ENCODE measurements at regions not wholly inside any gene's neighbourhood (a gene's known extent, or its start where the extent isn't known, plus 50 kb on each side); places are given as distances from the start of the nearest gene placed in this dataset.

GRCh38 chr13:110030394-110030928 is 244.1 kb upstream of the IRS2 start:
- no peak overlapping the region for H2BK120ac ChIP-seq (ENCODE audit: low read depth, low read length, poor library complexity, severe bottlenecking)
- no peak overlapping the region for H3K4ac ChIP-seq (ENCODE audit: low read depth, low read length)
- Mint-ChIP-seq H3K4me1 (peaks cover 12 to 13% of the 10 kb centered on the region in 2 experiments), H3K27me3 (ENCODE audit: low read depth) (peaks cover 4% of the 10 kb centered on the region), H3K9me3 (no peaks in the 10 kb centered on the region), H3K4me3 (no peak overlapping the region), H3K36me3 (ENCODE audit: insufficient read depth in 1 of 3, low read depth in 3 of 3) (no peaks in the 10 kb centered on the region), H3K27ac (no peak overlapping the region)
- H4K91ac ChIP-seq (ENCODE audit: insufficient read length, low read depth, low read length) = no peak overlapping the region
- no peak overlapping the region for H3T11ph ChIP-seq (ENCODE audit: low read length)
- H3K56ac ChIP-seq (ENCODE audit: insufficient read length, low read depth, low read length) = no peak overlapping the region
- TF ChIP-seq CTCF (conservative IDR thresholded peaks at IDR 0.05) = no peak
- H3K4me1 ChIP-seq (ENCODE audit: insufficient read depth, low read length) = no peaks in the 10 kb centered on the region
- no peak overlapping the region for H3K23ac ChIP-seq (ENCODE audit: insufficient read length, low read depth, low read length)
- WGBS (ENCODE audit: extremely low coverage, insufficient read length, low lambda C conversion rate) = no CpG with 5 or more reads among the region's 7 CpGs
- H3K27ac ChIP-seq (ENCODE audit: insufficient read length, low read depth, low read length) = no peak overlapping the region
- no peak overlapping the region for H3K14ac ChIP-seq (ENCODE audit: insufficient read depth, low read length)
- no peak overlapping the region for H4K8ac ChIP-seq (replicated peaks; ENCODE audit: insufficient read length, low read depth, low read length)
- no peak overlapping the region for H2AK5ac ChIP-seq (ENCODE audit: insufficient read length, low read length)
- no peaks in the 10 kb centered on the region for H4K20me1 ChIP-seq (ENCODE audit: control insufficient read depth, insufficient read depth, insufficient read length)
- no peak overlapping the region for H2BK12ac ChIP-seq (ENCODE audit: insufficient read length, low read depth, low read length)
- no peaks in the 10 kb centered on the region for H3K27me3 ChIP-seq (ENCODE audit: insufficient read depth, low read length)
- H2BK20ac ChIP-seq (ENCODE audit: low read depth, low read length, poor library complexity, severe bottlenecking) = no peak overlapping the region
- no peak for DNase-seq
- no peaks in the 10 kb centered on the region for H3K23me2 ChIP-seq (ENCODE audit: insufficient read length, low read depth, low read length, poor library complexity, severe bottlenecking)
- H3K9ac ChIP-seq (ENCODE audit: extremely low read depth, insufficient read length, low read length) = no peak overlapping the region
- no peaks in the 10 kb centered on the region for H3K9me3 ChIP-seq (ENCODE audit: control insufficient read depth, low read depth, low read length)
- no peaks in the 10 kb centered on the region for H3K79me1 ChIP-seq (ENCODE audit: insufficient read depth, low read depth, low read length, poor library complexity, severe bottlenecking)
- no peak overlapping the region for H2AFZ ChIP-seq (ENCODE audit: low read length)
- H3K79me2 ChIP-seq (ENCODE audit: insufficient read depth, low read length) = no peaks in the 10 kb centered on the region
- no peak overlapping the region for H4K5ac ChIP-seq (ENCODE audit: insufficient read length, low read depth, low read length)
- no peak overlapping the region for H2BK5ac ChIP-seq (ENCODE audit: insufficient read length, low read length)
- no peak overlapping the region for H3K4me2 ChIP-seq (ENCODE audit: insufficient read depth, insufficient read length, low read length)
- no peak overlapping the region for H2BK15ac ChIP-seq (ENCODE audit: low read depth, low read length)
- H3K18ac ChIP-seq (ENCODE audit: insufficient read length, low read depth, low read length) = no peak overlapping the region
